ENCODE measurements at regions not wholly inside any gene's neighbourhood (a gene's known extent, or its start where the extent isn't known, plus 50 kb on each side); places are given as distances from the start of the nearest gene placed in this dataset.
A peak's percentile ranks its signal among the peaks of the same experiment; 100 is the strongest.
"Not testable (repeated sequence)": the region's sequence is repeated elsewhere in the genome, so short reads cannot be mapped to it uniquely, and the experiment has no call there.

GRCh38 chrX:16360056-16360455 lies 192.8 kb downstream of the MAGEB17 start:
- not testable (repeated sequence) for H3K4me3 Mint-ChIP-seq; H3K36me3 Mint-ChIP-seq; H3K9me3 Mint-ChIP-seq; H3K4me1 Mint-ChIP-seq; H3K27ac Mint-ChIP-seq; H3K27me3 Mint-ChIP-seq (ENCODE audit: low read depth in 3 of 3); DNase-seq

- no peak overlapping the region for H3K4me3 Mint-ChIP-seq
- no peaks in the 10 kb centered on the region for H3K4me1 Mint-ChIP-seq
- H3K27ac Mint-ChIP-seq, result no peak overlapping the region
- H3K9me3 Mint-ChIP-seq, result no peaks in the 10 kb centered on the region
- H3K36me3 Mint-ChIP-seq, result no peaks in the 10 kb centered on the region
- no peak for DNase-seq
- peaks cover under 1 to 4% (median 2%) of the 10 kb centered on the region in 3 donors for H3K27me3 Mint-ChIP-seq (ENCODE audit: low read depth in 3 of 3)
Measured at GRCh38 chrX:16368696-16369095, 201.4 kb downstream of the MAGEB17 start.

GRCh38 chrX:16376056-16376455 lies 208.8 kb downstream of the MAGEB17 start:
- Mint-ChIP-seq H3K4me1 (no peaks in the 10 kb centered on the region), H3K27ac (no peak overlapping the region), H3K4me3 (no peak overlapping the region), H3K27me3 (ENCODE audit: low read depth in 3 of 3) (peaks cover 0 to 11% (median 1%) of the 10 kb centered on the region in 3 donors), H3K36me3 (no peaks in the 10 kb centered on the region), H3K9me3 (peaks cover 0 to 5% (median 0%) of the 10 kb centered on the region in 6 donors)
- no peak for DNase-seq

GRCh38 chrX:16386126-16386525 lies 218.8 kb downstream of the MAGEB17 start:
- Mint-ChIP-seq H3K4me1 (no peaks in the 10 kb centered on the region), H3K27ac (no peak overlapping the region)
- DNase-seq, result no peak

GRCh38 chrX:16392597-16392996 lies 225.3 kb downstream of the MAGEB17 start:
- H3K9me3 Mint-ChIP-seq, result no peaks in the 10 kb centered on the region
- H3K4me1 Mint-ChIP-seq, result no peaks in the 10 kb centered on the region
- no peak overlapping the region for H3K27ac Mint-ChIP-seq
- no peak for DNase-seq
- H3K36me3 Mint-ChIP-seq, result no peaks in the 10 kb centered on the region
- H3K27me3 Mint-ChIP-seq (ENCODE audit: low read depth in 3 of 3), result peaks cover 0 to 4% (median 0%) of the 10 kb centered on the region in 3 donors
- no peak overlapping the region for H3K4me3 Mint-ChIP-seq

More at GRCh38 chrX:16386126-16386525, 218.8 kb downstream of the MAGEB17 start:
- Mint-ChIP-seq H3K27me3 (ENCODE audit: low read depth in 3 of 3) (peaks cover 1 to 5% (median 2%) of the 10 kb centered on the region in 3 donors), H3K4me3 (no peak overlapping the region), H3K36me3 (no peaks in the 10 kb centered on the region), H3K9me3 (no peaks in the 10 kb centered on the region)

GRCh38 chrX:16394290-16394689 lies 227.0 kb downstream of the MAGEB17 start:
- no peak overlapping the region for H3K4me3 Mint-ChIP-seq
- H3K36me3 Mint-ChIP-seq, result no peaks in the 10 kb centered on the region
- no peak for DNase-seq
- H3K27me3 Mint-ChIP-seq (ENCODE audit: low read depth in 3 of 3), result peaks cover 0 to 4% (median 3%) of the 10 kb centered on the region in 3 donors
- no peak overlapping the region for H3K27ac Mint-ChIP-seq
- peaks cover 0 to 3% (median 0%) of the 10 kb centered on the region in 6 donors for H3K9me3 Mint-ChIP-seq
- no peaks in the 10 kb centered on the region for H3K4me1 Mint-ChIP-seq

GRCh38 chrX:16403808-16404207 lies 236.5 kb downstream of the MAGEB17 start:
- H3K27ac Mint-ChIP-seq, result no peak overlapping the region
- H3K4me3 Mint-ChIP-seq, result no peak overlapping the region
- no peaks in the 10 kb centered on the region for H3K36me3 Mint-ChIP-seq
- no peaks in the 10 kb centered on the region for H3K4me1 Mint-ChIP-seq
- H3K9me3 Mint-ChIP-seq, result peaks cover 0 to under 1% (median 0%) of the 10 kb centered on the region in 6 donors
- peaks cover 0 to 6% (median 2%) of the 10 kb centered on the region in 3 donors for H3K27me3 Mint-ChIP-seq (ENCODE audit: low read depth in 3 of 3)
- no peak for DNase-seq

GRCh38 chrX:16416588-16416987 lies 233.4 kb upstream of the S100G start:
- Mint-ChIP-seq H3K36me3 (no peaks in the 10 kb centered on the region), H3K4me3 (no peak overlapping the region), H3K27me3 (ENCODE audit: low read depth in 3 of 3) (peaks cover 0 to 9% (median 0%) of the 10 kb centered on the region in 3 donors), H3K9me3 (no peaks in the 10 kb centered on the region), H3K4me1 (no peaks in the 10 kb centered on the region), H3K27ac (no peak overlapping the region)
- DNase-seq, result no peak

GRCh38 chrX:16418650-16419049 lies 231.3 kb upstream of the S100G start:
- H3K9me3 Mint-ChIP-seq, result no peaks in the 10 kb centered on the region
- no peaks in the 10 kb centered on the region for H3K4me1 Mint-ChIP-seq
- H3K27ac Mint-ChIP-seq, result no peak overlapping the region
- no peak for DNase-seq
- H3K36me3 Mint-ChIP-seq, result no peaks in the 10 kb centered on the region
- no peak overlapping the region for H3K4me3 Mint-ChIP-seq
- H3K27me3 Mint-ChIP-seq (ENCODE audit: low read depth in 3 of 3), result peaks cover 0 to 11% (median 0%) of the 10 kb centered on the region in 3 donors

GRCh38 chrX:16427668-16428067 lies 222.3 kb upstream of the S100G start:
- Mint-ChIP-seq H3K27ac (no peak overlapping the region), H3K4me3 (no peak overlapping the region), H3K9me3 (peaks cover 0 to 4% (median 0%) of the 10 kb centered on the region in 6 donors), H3K36me3 (no peaks in the 10 kb centered on the region), H3K27me3 (ENCODE audit: low read depth in 3 of 3) (peaks cover 0 to 5% (median 0%) of the 10 kb centered on the region in 3 donors), H3K4me1 (peaks cover 0 to 3% of the 10 kb centered on the region in 2 donors)
- no peak for DNase-seq

GRCh38 chrX:16429406-16429805 lies 220.6 kb upstream of the S100G start:
- Mint-ChIP-seq H3K4me1 (peaks cover 3 to 11% of the 10 kb centered on the region in 2 donors), H3K9me3 (peaks cover 0 to 4% (median 0%) of the 10 kb centered on the region in 6 donors), H3K27me3 (ENCODE audit: low read depth in 3 of 3) (peaks cover 0 to 8% (median 0%) of the 10 kb centered on the region in 3 donors), H3K27ac (no peak overlapping the region), H3K4me3 (no peak overlapping the region), H3K36me3 (no peaks in the 10 kb centered on the region)
- no peak for DNase-seq

- H3K27ac Mint-ChIP-seq, result no peak overlapping the region
- peaks cover 0 to 8% (median 2%) of the 10 kb centered on the region in 3 donors for H3K27me3 Mint-ChIP-seq (ENCODE audit: low read depth in 3 of 3)
Measured at GRCh38 chrX:16431266-16431665, 218.7 kb upstream of the S100G start.

GRCh38 chrX:16433021-16433420 lies 216.9 kb upstream of the S100G start:
- peak in 1 of 3 donors; percentile 4 for DNase-seq
- peaks cover 2 to 14% (median 5%) of the 10 kb centered on the region in 3 donors for H3K27me3 Mint-ChIP-seq (ENCODE audit: low read depth in 3 of 3)
- peaks cover 3 to 11% of the 10 kb centered on the region in 2 donors for H3K4me1 Mint-ChIP-seq

More at GRCh38 chrX:16431266-16431665, 218.7 kb upstream of the S100G start:
- no peak for DNase-seq
- Mint-ChIP-seq H3K9me3 (peaks cover 0 to 4% (median 0%) of the 10 kb centered on the region in 6 donors), H3K36me3 (no peaks in the 10 kb centered on the region), H3K4me1 (peaks cover 3 to 11% of the 10 kb centered on the region in 2 donors), H3K4me3 (no peak overlapping the region)

GRCh38 chrX:16435399-16435986 lies 214.5 kb upstream of the S100G start:
- H3K4me3 Mint-ChIP-seq, result no peak overlapping the region
- peaks cover 3 to 11% of the 10 kb centered on the region in 2 donors for H3K4me1 Mint-ChIP-seq
- no peaks in the 10 kb centered on the region for H3K36me3 Mint-ChIP-seq
- H3K9me3 Mint-ChIP-seq, result no peaks in the 10 kb centered on the region
- DNase-seq, result no peak
- H3K27me3 Mint-ChIP-seq (ENCODE audit: low read depth in 3 of 3), result peaks cover 2 to 14% (median 5%) of the 10 kb centered on the region in 3 donors
- H3K27ac Mint-ChIP-seq, result no peak overlapping the region

More at GRCh38 chrX:16433021-16433420, 216.9 kb upstream of the S100G start:
- Mint-ChIP-seq H3K9me3 (no peaks in the 10 kb centered on the region), H3K27ac (no peak overlapping the region), H3K36me3 (no peaks in the 10 kb centered on the region), H3K4me3 (peak overlapping the region in 2 of 5 donors; percentile 7 to 16)

Measured in immature natural killer cell (primary cell).